ENCODE measurements at regions not wholly inside any gene's neighbourhood (a gene's known extent, or its start where the extent isn't known, plus 50 kb on each side); places are given as distances from the start of the nearest gene placed in this dataset.

- whole genome bisulfite sequencing (ENCODE audit: insufficient coverage), result 71% methylated on average over 2 of the region's 2 CpGs
- H3K27ac ChIP-seq (ENCODE audit: low read length), result no peak overlapping the region
- H3K27me3 Mint-ChIP-seq (ENCODE audit: low read depth in 2 of 2), result peaks cover 0 to 18% of the 10 kb centered on the region in 2 donors
- H3K4me3 Mint-ChIP-seq, result no peak overlapping the region
- TF ChIP-seq CTCF (IDR thresholded peaks at IDR 0.05), result no peak
- no peak overlapping the region for H3K4me3 ChIP-seq (ENCODE audit: low read length)
- DNase-seq (no peak), ATAC-seq (no peak)
- intact Hi-C loops (cut with micrococcal nuclease), result no loop called here
- H3K36me3 ChIP-seq (ENCODE audit: control insufficient read depth, insufficient read depth, low read length), result no peaks in the 10 kb centered on the region
- H3K9me3 Mint-ChIP-seq, result no peaks in the 10 kb centered on the region
- H3K27me3 ChIP-seq (ENCODE audit: control insufficient read depth, insufficient read depth, low read length), result peaks cover 3% of the 10 kb centered on the region
- no peaks in the 10 kb centered on the region for H3K4me1 ChIP-seq (ENCODE audit: control insufficient read depth, insufficient read depth, low read length)
- no peak overlapping the region for H3K27ac Mint-ChIP-seq
- H3K9me3 ChIP-seq (ENCODE audit: control insufficient read depth, insufficient read depth, low read length), result no peaks in the 10 kb centered on the region
- H3K4me1 Mint-ChIP-seq, result no peaks in the 10 kb centered on the region
- H3K36me3 Mint-ChIP-seq, result no peaks in the 10 kb centered on the region
Measured at GRCh38 chr12:64991121-64991611, 129.9 kb downstream of the WIF1 start.

- intact Hi-C loops (cut with micrococcal nuclease), result no loop called here
- DNase-seq (no peak), ATAC-seq (no peak)
- Mint-ChIP-seq H3K4me1 (no peaks in the 10 kb centered on the region), H3K27ac (no peak overlapping the region), H3K36me3 (no peaks in the 10 kb centered on the region), H3K27me3 (ENCODE audit: low read depth in 2 of 2) (peaks cover 0 to 15% of the 10 kb centered on the region in 2 donors), H3K9me3 (no peaks in the 10 kb centered on the region), H3K4me3 (no peak overlapping the region)
- H3K27me3 ChIP-seq (ENCODE audit: control insufficient read depth, insufficient read depth, low read length), result no peaks in the 10 kb centered on the region
- 84% methylated on average over 4 of the region's 5 CpGs for WGBS (ENCODE audit: insufficient coverage)
- no peak overlapping the region for H3K4me3 ChIP-seq (ENCODE audit: low read length)
- no peaks in the 10 kb centered on the region for H3K36me3 ChIP-seq (ENCODE audit: control insufficient read depth, insufficient read depth, low read length)
- no peaks in the 10 kb centered on the region for H3K4me1 ChIP-seq (ENCODE audit: control insufficient read depth, insufficient read depth, low read length)
- no peak for TF ChIP-seq CTCF (IDR thresholded peaks at IDR 0.05)
- H3K9me3 ChIP-seq (ENCODE audit: control insufficient read depth, insufficient read depth, low read length), result no peaks in the 10 kb centered on the region
- H3K27ac ChIP-seq (ENCODE audit: low read length), result no peak overlapping the region
Measured at GRCh38 chr12:64992116-64992515, 129.0 kb downstream of the WIF1 start.

GRCh38 chr12:64992641-64993040 lies 128.5 kb downstream of the WIF1 start:
- Mint-ChIP-seq H3K4me3 (no peak overlapping the region), H3K36me3 (no peaks in the 10 kb centered on the region), H3K27ac (no peak overlapping the region), H3K4me1 (no peaks in the 10 kb centered on the region), H3K9me3 (no peaks in the 10 kb centered on the region), H3K27me3 (ENCODE audit: low read depth in 2 of 2) (peaks cover 0 to 15% of the 10 kb centered on the region in 2 donors)
- intact Hi-C loops (cut with micrococcal nuclease), result no loop called here
- no peaks in the 10 kb centered on the region for H3K9me3 ChIP-seq (ENCODE audit: control insufficient read depth, insufficient read depth, low read length)
- WGBS (ENCODE audit: insufficient coverage), result 33% methylated on average over 1 of the region's 1 CpG
- ATAC-seq (no peak), DNase-seq (no peak)
- no peaks in the 10 kb centered on the region for H3K27me3 ChIP-seq (ENCODE audit: control insufficient read depth, insufficient read depth, low read length)
- H3K4me1 ChIP-seq (ENCODE audit: control insufficient read depth, insufficient read depth, low read length), result no peaks in the 10 kb centered on the region
- H3K36me3 ChIP-seq (ENCODE audit: control insufficient read depth, insufficient read depth, low read length), result no peaks in the 10 kb centered on the region
- no peak for TF ChIP-seq CTCF (IDR thresholded peaks at IDR 0.05)
- no peak overlapping the region for H3K27ac ChIP-seq (ENCODE audit: low read length)
- H3K4me3 ChIP-seq (ENCODE audit: low read length), result no peak overlapping the region

GRCh38 chr12:64993461-64993860 lies 127.6 kb downstream of the WIF1 start:
- H3K27me3 Mint-ChIP-seq (ENCODE audit: low read depth in 2 of 2), result peaks cover 0 to 15% of the 10 kb centered on the region in 2 donors
- Histone ChIP-seq H3K4me1 (ENCODE audit: control insufficient read depth, insufficient read depth, low read length) (no peaks in the 10 kb centered on the region), H3K9me3 (ENCODE audit: control insufficient read depth, insufficient read depth, low read length) (no peaks in the 10 kb centered on the region), H3K27ac (ENCODE audit: low read length) (no peak overlapping the region), H3K27me3 (ENCODE audit: control insufficient read depth, insufficient read depth, low read length) (no peaks in the 10 kb centered on the region), H3K4me3 (ENCODE audit: low read length) (no peak overlapping the region), H3K36me3 (ENCODE audit: control insufficient read depth, insufficient read depth, low read length) (no peaks in the 10 kb centered on the region)
- no peak overlapping the region for H3K27ac Mint-ChIP-seq
- ATAC-seq (no peak), DNase-seq (no peak)
- WGBS (ENCODE audit: insufficient coverage), result no CpG with 5 or more reads among the region's 1 CpG
- H3K36me3 Mint-ChIP-seq, result no peaks in the 10 kb centered on the region
- TF ChIP-seq CTCF (IDR thresholded peaks at IDR 0.05), result no peak
- no peaks in the 10 kb centered on the region for H3K4me1 Mint-ChIP-seq
- no peak overlapping the region for H3K4me3 Mint-ChIP-seq
- no peaks in the 10 kb centered on the region for H3K9me3 Mint-ChIP-seq
- intact Hi-C loops (cut with micrococcal nuclease), result no loop called here

Data from natural killer cell (primary cell).